RKO (cell line): ENCODE measurements at regions not wholly inside any gene's neighbourhood (a gene's known extent, or its start where the extent isn't known, plus 50 kb on each side); places are given as distances from the start of the nearest gene placed in this dataset.
"Not testable (repeated sequence)": the region's sequence is repeated elsewhere in the genome, so short reads cannot be mapped to it uniquely, and the experiment has no call there.

Source experiments
- DNase-seq: peaks from one replicate; pipeline ENCODE4 v3.0.0-alpha.2; 2016; ENCODE audit warnings: low spot score

DNA sequence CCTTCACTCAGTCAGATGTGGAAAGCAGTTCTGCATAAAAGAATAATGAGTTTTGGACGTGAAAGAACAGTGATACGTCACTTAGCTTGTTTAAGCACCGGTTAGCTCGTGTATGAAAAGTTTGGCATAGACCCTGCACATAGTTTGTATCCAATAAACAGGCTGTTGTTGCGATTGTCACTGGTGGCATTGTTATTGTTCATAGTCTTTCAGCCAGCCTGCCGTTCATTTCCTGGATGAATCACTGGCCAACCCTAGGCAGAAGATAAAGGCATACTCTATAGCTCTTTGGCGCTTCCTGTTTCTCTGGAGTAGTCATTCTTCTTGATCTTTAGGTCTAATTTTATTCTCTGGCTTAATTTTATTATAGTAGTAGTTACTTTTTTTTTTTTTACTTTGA lies 57.8 kb upstream of the ANKRD30A start:
- DNase-seq, result no peak

DNA sequence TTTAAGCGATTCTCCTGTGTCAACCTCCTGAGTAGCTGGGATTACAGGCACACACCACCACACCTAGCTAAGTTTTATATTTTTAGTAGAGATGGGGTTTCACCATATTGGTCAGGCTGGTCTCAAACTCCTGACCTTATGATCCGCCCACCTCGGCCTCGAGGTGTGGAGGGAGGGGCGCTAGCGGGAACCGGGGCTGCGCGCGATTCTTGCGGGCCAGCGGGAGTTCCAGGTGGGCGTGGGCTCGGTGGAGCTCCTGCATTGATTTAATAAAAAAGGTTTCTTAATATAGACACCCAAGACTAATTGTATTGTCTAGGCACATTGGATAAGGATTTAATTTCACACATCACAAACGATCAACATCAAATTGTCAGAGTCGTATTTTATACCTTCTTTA lies 63.1 kb upstream of the ANKRD30A start:
- DNase-seq, result not testable (repeated sequence)

DNA sequence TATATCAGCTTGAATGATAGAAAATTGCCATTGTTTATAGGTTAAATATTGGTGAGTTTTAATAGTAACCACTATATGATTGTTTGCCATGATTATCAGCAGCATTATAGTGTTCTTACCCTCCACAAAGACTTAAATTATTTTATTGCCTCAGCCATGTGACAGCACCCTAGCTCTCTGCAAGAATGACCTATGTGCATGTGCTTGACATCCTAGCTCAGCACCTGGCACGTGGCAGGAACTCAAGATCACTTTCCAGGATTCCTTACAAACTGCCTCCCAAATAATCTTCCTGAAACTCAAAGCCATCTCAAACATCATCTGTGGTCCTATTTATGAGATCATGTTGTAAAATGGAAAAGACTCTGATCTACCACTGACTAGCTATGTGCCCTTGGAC lies 68.1 kb upstream of the ANKRD30A start:
- no peak for DNase-seq

DNA sequence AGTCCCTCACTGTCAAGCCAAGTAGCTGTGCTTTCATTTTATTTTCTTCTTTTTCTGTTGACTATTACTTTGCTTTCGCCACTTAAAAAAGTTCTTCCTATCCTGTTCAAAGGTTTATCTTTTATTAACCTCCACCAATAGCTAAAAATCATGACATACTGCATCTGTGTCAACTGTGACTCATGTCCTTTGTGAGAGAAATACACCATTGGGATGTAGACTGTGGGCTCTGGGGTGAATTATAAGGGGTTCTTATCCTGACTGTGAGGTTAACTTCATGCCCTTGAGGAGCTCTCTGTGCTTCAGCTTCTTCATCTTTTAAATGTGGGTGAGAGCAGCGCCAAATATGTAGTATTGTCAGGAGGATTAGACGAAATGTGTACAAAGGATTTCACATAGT lies 71.9 kb upstream of the ANKRD30A start:
- DNase-seq, result no peak

GRCh38 chr10:37049982-37050381 lies 75.4 kb upstream of the ANKRD30A start:
- DNase-seq, result not testable (repeated sequence)

DNA sequence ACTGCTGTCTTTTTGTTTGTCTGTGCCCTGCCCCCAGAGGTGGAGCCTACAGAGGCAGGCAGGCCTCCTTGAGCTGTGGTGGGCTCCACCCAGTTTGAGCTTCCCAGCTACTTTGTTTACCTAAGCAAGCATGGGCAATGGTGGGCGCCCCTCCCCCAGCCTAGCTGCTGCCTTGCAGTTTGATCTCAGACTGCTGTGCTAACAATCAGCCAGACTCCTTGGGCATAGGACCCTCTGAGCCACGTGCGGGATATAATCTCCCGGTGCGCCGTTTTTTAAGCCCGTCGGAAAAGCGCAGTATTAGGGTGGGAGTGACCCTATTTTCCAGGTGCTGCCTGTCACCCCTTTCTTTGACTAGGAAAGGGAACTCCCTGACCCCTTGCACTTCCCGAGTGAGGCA lies 81.1 kb upstream of the ANKRD30A start:
- DNase-seq, result not testable (repeated sequence)

DNA sequence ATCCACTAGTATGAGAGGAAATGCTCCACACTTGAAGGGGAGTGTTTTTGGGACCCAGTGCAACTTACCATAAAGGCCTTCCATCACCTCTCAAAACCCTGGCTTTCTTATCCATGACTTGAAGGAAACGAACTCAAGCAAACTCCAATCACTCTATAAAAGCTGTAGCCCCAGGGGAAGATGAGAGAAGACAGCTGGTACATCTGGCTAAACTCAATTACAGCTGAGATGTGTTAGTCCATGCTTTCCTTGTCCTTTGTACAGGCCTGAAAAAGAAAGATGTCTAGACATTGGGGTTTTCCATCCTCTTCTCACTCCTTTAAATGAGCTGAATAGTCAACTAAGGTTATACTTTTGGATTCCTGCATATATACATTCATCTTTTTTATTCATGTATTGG lies 89.5 kb upstream of the ANKRD30A start:
- no peak for DNase-seq

- DNase-seq, result no peak
Measured at GRCh38 chr10:37015498-37015897, 109.9 kb upstream of the ANKRD30A start.

DNA sequence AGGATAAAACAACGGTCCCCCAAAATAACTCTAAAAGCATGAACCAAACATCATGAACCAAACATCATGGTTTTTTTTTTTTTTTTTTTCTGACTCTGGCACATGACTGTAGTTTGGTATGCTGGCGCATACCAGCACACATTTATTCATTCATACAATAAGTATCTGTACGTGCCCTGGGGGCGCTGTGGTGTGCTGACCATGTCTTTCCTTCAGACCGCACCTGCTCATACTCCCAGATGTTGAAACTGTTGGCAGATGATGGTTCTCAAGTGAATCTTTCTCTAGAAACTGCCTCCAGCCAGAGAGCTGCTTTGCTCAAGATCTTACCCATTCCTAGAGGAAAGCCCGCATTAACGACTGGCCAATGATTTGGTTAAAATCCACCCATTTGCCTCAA lies 114.7 kb upstream of the ANKRD30A start:
- DNase-seq, result no peak

- not testable (repeated sequence) for DNase-seq
Measured at GRCh38 chr10:37008276-37008675, 117.1 kb upstream of the ANKRD30A start.

- DNase-seq, result no peak
Measured at GRCh38 chr10:37003126-37003525, 122.3 kb upstream of the ANKRD30A start.

- DNase-seq, result not testable (repeated sequence)
Measured at GRCh38 chr10:36995806-36996205, 129.6 kb upstream of the ANKRD30A start.

DNA sequence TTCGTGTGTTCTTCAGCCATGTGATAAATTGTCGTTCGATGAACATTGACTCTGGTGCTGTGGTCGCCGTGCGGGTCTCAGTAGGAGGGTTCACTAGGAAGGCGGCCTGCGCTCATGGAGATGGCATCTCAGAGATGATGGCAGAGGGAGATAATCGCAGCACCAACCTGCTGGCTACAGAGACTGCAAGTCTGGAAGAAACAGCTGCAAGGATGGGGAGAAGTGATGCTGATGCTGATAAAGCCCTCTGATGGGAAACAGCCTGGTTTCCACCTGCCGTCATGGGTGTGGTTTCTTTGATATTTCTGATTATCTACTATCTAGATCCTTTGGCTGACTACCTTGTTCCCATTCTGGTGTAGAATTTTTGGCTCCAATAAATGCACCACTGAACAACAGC lies 130.5 kb upstream of the ANKRD30A start:
- no peak for DNase-seq

DNA sequence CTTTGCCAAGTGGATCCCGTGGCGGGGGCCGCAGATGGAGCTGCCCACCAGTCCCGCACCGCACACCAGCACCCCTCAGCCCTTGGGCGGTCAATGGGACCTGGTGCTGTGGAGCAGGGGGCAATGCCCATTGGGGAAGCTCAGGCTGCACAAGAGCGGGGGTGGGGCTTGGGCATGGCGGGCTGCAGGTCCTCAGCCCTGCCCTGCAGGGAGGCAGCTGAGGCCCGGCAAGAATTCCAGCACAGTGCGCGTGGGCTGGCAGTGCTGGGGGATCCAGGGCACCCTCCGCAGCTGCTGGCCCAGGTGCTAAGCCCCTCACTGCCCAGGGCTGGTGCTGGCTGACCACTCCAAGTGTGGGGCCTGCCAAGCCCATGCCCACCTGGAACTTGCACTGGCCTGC lies 136.2 kb upstream of the ANKRD30A start:
- no peak for DNase-seq

DNA sequence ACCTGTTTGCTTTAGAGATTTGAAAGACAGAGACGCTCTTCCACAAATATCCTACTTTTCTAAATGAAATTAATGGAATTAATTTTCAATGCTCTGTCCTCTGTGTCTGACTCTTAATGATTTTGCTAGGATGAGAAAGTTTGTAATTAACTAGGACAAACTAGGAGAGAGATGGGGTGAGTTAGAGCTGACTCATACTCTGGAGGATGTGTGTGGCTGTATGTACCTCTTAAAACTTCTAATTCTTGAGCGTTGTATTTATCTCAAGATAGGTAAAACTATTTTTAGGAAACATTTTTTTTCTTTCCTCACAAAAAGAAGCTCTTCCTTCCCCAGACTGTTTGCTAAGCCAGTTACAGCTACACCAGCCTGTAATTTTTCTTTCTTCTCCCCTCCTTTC lies 178.8 kb upstream of the ANKRD30A start:
- peak; percentile 12 for DNase-seq

GRCh38 chr10:36943544-36943943 lies 181.9 kb upstream of the ANKRD30A start:
- DNase-seq, result no peak

DNA sequence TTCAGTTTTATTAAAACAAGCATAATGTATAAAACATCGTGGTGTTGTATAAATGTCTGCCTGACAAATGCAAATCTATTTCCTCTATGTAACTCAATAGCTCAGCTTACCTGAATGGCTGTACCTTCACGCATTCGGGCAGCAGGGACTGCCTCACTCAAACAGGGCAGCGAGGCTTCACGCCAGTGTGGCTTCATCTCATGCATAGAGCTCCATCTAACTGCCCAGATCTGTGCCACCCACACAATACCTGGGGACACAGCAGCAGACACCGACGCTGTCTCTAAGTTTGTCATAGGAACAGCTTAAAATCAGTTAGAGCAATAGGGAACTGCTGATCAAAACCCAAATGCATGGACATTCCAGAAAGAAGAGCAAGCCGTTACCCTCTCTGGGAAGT lies 182.8 kb upstream of the ANKRD30A start:
- DNase-seq, result no peak

- DNase-seq, result no peak
Measured at GRCh38 chr10:36903040-36903439, 222.4 kb upstream of the ANKRD30A start.

DNA sequence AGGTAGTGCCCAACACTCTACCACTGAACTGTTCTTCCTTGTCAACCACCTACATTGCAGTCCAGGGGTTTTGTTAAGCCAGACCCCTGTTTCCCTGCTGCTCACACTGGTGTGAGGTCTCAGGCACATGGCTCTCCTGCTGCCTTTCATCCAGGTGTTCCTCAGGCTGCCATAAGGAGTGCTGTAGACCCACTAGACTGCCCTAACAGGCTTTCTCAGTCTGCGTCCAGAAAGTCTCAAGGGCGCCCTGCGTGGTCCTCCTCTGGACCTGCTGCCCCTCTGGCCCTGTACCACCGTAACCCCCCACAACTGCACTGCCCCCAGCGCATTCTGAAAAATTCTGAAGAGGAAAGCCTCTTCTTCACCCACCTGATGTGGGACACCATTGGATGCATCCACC lies 225.7 kb upstream of the ANKRD30A start:
- DNase-seq, result no peak

DNA sequence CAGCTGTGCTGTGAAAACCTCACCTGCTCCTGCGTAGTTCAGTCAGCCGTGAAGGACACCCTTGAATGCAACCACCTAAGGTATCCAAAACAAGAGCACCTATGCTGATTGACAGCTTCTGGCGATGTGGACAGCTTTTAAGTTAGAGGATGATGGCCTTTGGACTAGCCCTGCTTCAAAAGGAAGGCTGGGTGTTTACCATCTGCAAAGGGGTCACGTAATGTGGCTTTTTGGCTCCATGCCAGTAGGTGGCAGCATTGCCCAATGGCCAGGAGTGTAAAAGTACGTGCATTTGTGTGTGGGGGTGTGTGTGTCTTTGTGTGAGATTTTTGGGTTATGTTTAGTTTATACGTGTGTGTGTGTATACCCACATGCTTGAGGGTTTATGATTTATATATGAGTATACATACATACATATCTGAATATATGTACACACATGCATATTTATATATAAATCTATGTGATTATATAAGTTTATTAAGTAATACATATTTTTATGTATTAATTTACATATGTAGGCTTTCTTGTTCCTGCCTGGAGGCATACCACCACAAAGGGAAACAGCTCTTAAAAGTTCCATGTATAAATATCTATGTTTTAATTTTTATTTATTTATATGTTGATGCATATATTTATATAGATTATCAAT lies 236.3 kb upstream of the ANKRD30A start:
- peak; percentile 65 for DNase-seq

- DNase-seq, result no peak
Measured at GRCh38 chr10:36886303-36886891, 239.0 kb upstream of the ANKRD30A start.

DNA sequence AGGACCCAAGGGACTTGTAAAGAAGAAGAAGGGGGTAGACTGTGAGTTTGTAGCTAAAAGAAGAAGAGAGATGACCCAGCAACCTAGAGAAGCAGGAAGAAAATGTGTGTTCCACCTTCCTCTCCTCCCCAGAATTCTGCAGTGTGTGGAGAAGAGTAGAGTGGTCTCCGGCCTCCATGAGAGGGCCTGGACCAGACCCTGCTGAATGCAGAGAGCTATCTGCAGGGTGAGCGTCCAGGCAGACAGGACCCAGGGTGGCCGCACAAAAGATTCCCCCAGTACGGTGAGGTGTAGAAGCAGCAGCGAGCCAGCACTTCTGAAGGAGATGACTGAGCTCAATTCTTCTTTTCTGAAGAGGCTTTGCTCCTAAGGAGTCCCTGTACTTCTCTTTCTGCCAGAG lies 239.7 kb upstream of the ANKRD30A start:
- DNase-seq, result no peak

DNA sequence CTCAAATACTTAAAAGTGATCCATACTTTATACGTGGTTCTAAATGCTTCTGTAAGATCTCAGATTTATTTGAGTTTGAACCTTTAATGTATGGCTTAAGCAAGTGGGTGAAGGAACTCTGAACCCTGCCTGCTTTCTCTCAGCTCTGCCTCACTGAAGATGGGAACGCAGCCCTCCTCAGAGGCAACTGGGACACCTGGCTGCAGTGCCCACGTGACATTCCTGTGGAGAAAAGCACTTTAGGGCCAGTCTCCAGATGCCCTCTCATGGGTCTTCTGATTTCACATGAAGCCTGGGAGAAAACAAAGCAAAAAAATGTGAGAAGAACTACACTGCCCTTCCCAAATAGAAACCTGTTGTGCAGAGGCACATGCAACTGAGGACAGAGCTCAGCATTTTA lies 242.6 kb upstream of the ANKRD30A start:
- no peak for DNase-seq

DNA sequence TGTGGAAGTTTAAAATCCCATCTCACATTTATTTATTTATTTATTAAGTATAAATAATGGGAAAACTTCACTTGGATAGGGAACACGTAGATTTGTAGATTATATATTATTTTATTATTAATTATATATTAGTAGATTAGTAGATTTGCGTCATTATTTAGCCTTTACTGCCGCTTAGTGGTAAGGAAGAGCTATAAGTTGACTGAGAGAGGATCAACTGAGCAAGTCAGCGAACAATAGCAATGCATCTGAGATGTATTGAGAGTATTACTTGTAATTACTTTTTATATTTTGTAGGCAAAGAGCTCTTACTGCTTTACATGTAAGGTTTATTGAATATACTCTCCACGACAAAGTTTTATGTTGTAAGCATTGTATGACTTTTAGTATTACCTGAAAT lies 244.5 kb upstream of the ANKRD30A start:
- DNase-seq, result peak; percentile 63
